ENCODE measurements at regions not wholly inside any gene's neighbourhood (a gene's known extent, or its start where the extent isn't known, plus 50 kb on each side); places are given as distances from the start of the nearest gene placed in this dataset.

- no peak overlapping the region for H3K4me3 ChIP-seq (ENCODE audit: low read depth, low read length)
- TF ChIP-seq, protein P1, sequence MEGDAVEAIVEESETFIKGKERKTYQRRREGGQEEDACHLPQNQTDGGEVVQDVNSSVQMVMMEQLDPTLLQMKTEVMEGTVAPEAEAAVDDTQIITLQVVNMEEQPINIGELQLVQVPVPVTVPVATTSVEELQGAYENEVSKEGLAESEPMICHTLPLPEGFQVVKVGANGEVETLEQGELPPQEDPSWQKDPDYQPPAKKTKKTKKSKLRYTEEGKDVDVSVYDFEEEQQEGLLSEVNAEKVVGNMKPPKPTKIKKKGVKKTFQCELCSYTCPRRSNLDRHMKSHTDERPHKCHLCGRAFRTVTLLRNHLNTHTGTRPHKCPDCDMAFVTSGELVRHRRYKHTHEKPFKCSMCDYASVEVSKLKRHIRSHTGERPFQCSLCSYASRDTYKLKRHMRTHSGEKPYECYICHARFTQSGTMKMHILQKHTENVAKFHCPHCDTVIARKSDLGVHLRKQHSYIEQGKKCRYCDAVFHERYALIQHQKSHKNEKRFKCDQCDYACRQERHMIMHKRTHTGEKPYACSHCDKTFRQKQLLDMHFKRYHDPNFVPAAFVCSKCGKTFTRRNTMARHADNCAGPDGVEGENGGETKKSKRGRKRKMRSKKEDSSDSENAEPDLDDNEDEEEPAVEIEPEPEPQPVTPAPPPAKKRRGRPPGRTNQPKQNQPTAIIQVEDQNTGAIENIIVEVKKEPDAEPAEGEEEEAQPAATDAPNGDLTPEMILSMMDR (IDR thresholded peaks at IDR 0.05; ENCODE audit: borderline replicate concordance, insufficient read depth, low read depth, low read length): no peak
Observed at GRCh38 chr2:19609266-19609665, 250.8 kb upstream of the OSR1 start.

DNA sequence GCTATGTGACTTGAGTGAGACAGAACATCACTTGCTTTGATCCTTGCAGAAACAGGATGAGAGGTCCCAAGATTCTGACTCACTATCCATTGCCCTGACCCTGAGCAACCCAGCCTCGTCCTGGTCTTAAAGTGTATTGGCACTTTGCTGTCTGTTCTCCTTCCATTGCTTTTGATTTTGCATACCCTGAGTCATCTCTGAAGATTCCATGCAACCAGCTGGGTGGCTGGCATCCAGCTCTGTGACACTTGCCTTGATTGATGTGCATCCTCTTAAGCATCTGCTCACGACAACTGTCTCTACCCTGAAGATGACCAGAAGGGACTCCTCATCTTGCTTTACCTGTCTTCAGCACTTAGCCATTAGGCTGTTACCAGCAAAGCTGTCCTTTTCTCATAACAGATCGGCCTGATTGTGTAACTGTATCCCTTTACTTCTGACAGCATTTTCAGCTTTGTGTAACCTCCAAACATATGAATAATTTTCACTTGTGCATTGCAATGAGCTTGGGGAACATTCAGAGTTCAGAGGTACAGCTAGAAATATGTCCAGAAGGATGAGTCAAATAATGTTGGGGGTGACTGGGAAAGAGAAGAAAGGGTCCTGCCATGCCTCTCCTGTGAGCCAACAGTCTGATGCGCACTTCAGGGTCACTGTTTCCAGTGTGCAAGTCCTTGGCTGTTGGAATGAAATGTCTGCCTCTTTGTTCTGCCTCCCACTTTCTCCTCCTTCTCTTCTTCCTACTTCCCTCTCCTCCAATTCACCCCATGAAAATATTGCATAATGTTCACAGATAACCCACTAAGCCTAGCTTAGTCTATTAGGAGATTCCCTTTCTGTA, 249.7 kb upstream of the OSR1 start:
- no peak overlapping the region for H3K4me3 ChIP-seq (ENCODE audit: low read depth, low read length)
- TF ChIP-seq, protein P1 (IDR thresholded peaks at IDR 0.05; ENCODE audit: borderline replicate concordance, insufficient read depth, low read depth, low read length): no peak

GRCh38 chr2:19607400-19607799, 249.0 kb upstream of the OSR1 start:
- TF ChIP-seq, protein P1 (IDR thresholded peaks at IDR 0.05; ENCODE audit: borderline replicate concordance, insufficient read depth, low read depth, low read length): no peak
- no peak overlapping the region for H3K4me3 ChIP-seq (ENCODE audit: low read depth, low read length)

DNA sequence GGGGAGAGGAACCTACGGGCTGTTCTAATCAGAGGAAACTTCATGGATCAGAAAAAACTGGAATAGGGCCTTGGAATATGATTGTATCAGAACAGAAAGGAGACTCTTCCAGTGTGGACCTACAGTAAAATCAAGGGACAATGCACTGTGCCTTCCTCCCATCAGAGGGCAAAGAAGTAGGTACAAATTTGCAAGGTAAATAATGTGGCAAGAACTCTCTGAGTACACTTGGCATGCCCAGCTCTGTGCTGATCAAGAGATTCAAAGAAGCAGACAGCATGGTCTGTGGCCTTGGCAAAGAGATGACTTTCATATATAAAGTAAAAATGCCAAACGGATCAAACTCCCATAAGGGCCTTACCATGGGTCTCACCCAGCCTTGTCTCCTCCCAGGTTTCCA, 242.6 kb upstream of the OSR1 start:
- no peak overlapping the region for H3K4me3 ChIP-seq (ENCODE audit: low read depth, low read length)
- TF ChIP-seq, protein P1 (IDR thresholded peaks at IDR 0.05; ENCODE audit: borderline replicate concordance, insufficient read depth, low read depth, low read length): no peak

GRCh38 chr2:19600506-19600905, 242.1 kb upstream of the OSR1 start:
- TF ChIP-seq, protein P1 (IDR thresholded peaks at IDR 0.05; ENCODE audit: borderline replicate concordance, insufficient read depth, low read depth, low read length): no peak
- H3K4me3 ChIP-seq (ENCODE audit: low read depth, low read length): no peak overlapping the region

- TF ChIP-seq, protein P1 (IDR thresholded peaks at IDR 0.05; ENCODE audit: borderline replicate concordance, insufficient read depth, low read depth, low read length): no peak
- no peak overlapping the region for H3K4me3 ChIP-seq (ENCODE audit: low read depth, low read length)
Observed at GRCh38 chr2:19598971-19599370, 240.5 kb upstream of the OSR1 start.

GRCh38 chr2:19592197-19592596, 233.8 kb upstream of the OSR1 start:
- no peak overlapping the region for H3K4me3 ChIP-seq (ENCODE audit: low read depth, low read length)
- TF ChIP-seq, protein P1 (IDR thresholded peaks at IDR 0.05; ENCODE audit: borderline replicate concordance, insufficient read depth, low read depth, low read length): no peak
